ENCODE measurements at regions not wholly inside any gene's neighbourhood (a gene's known extent, or its start where the extent isn't known, plus 50 kb on each side); places are given as distances from the start of the nearest gene placed in this dataset.

GRCh38 chr15:93372208-93372864 lies 283.3 kb upstream of the RGMA start:
- peak overlapping the region; percentile 72 for H2AK9ac ChIP-seq (replicated peaks; ENCODE audit: low read depth, low read length, poor library complexity)
- no peak overlapping the region for H2AK5ac ChIP-seq (ENCODE audit: low read depth, low read length)
- no peak overlapping the region for H2BK5ac ChIP-seq (ENCODE audit: low read depth, low read length, poor library complexity, severe bottlenecking)
- H3K9ac ChIP-seq (ENCODE audit: low read depth, low read length), result no peak overlapping the region
- H3K9me1 ChIP-seq (ENCODE audit: insufficient read depth, low read length), result no peaks in the 10 kb centered on the region
- dilution Hi-C loops (cut with HindIII; ENCODE audit: low sequenced_read_pairs, unreplicated experiment) (no loop called here), intact Hi-C loops (cut with micrococcal nuclease) (no loop called here), in situ Hi-C loops (cut with MboI; ENCODE audit: low sequenced_read_pairs) (no loop called here)
- H3K14ac ChIP-seq (replicated peaks; ENCODE audit: low read depth, low read length), result no peak overlapping the region
- no peak overlapping the region for H3K18ac ChIP-seq (ENCODE audit: low read depth, low read length)
- H2BK15ac ChIP-seq (ENCODE audit: low read depth, low read length), result no peak overlapping the region
- CTCF ChIA-PET, result no interaction called here
- no peaks in the 10 kb centered on the region for H4K20me1 ChIP-seq (ENCODE audit: insufficient read depth, low read length)
- no peaks in the 10 kb centered on the region for H3K79me1 ChIP-seq (ENCODE audit: low read depth in 1 of 2, low read length in 2 of 2)
- H2BK120ac ChIP-seq (ENCODE audit: low read depth, low read length), result no peak overlapping the region
- no peak overlapping the region for H4K8ac ChIP-seq (ENCODE audit: low read depth in 2 of 2, low read length in 2 of 2)
- H3K4me3 ChIP-seq (ENCODE audit: insufficient read depth, low read depth, low read length), result no peak overlapping the region
- no peak for ATAC-seq (ENCODE audit: low read depth)
- no peak for DNase-seq
- H3K56ac ChIP-seq (ENCODE audit: extremely low read depth, insufficient read depth, low read length), result no peak overlapping the region
- no peak overlapping the region for H3K27ac ChIP-seq (ENCODE audit: insufficient read depth, low read length)
- no peak overlapping the region for H4K5ac ChIP-seq (ENCODE audit: low read depth, low read length)
- TF ChIP-seq MXI1 (IDR thresholded peaks at IDR 0.05; ENCODE audit: borderline replicate concordance, low read depth, low read length) (no peak), SMC3 (IDR thresholded peaks at IDR 0.05; ENCODE audit: low read depth, low read length) (no peak), RFX5 (IDR thresholded peaks at IDR 0.05; ENCODE audit: low read depth, low read length) (no peak), FOS (IDR thresholded peaks at IDR 0.05; ENCODE audit: low read depth, low read length) (no peak), RAD21 (IDR thresholded peaks at IDR 0.05; ENCODE audit: low read length) (no peak), USF2 (IDR thresholded peaks at IDR 0.05; ENCODE audit: low read depth, low read length) (no peak), RCOR1 (IDR thresholded peaks at IDR 0.05; ENCODE audit: insufficient replicate concordance, low read length) (no peak), ELK1 (IDR thresholded peaks at IDR 0.05; ENCODE audit: borderline replicate concordance, low read depth, low read length) (no peak), CTCF (conservative IDR thresholded peaks at IDR 0.05; ENCODE audit: low read depth, low read length) (no peak), POLR2A (IDR thresholded peaks at IDR 0.05; ENCODE audit: low read depth, low read length) (no peak), CEBPB (IDR thresholded peaks at IDR 0.05; ENCODE audit: low read depth, low read length) (no peak), BHLHE40 (IDR thresholded peaks at IDR 0.05; ENCODE audit: low read depth, low read length) (no peak), MAZ (IDR thresholded peaks at IDR 0.05; ENCODE audit: borderline replicate concordance, low read depth, low read length) (no peak)
- no peaks in the 10 kb centered on the region for H3K36me3 ChIP-seq (ENCODE audit: control insufficient read depth, insufficient read depth, low read length)
- BruUV-seq (replicated peaks), result no TSS peak
- no peak overlapping the region for H3K4ac ChIP-seq (ENCODE audit: low read depth, low read length)
- H3K23ac ChIP-seq (ENCODE audit: low read depth, low read length), result no peak overlapping the region
- 56% methylated on average over 6 of the region's 11 CpGs; no CpG with 5 or more reads in 1 of the 2 experiments for WGBS, 2 experiments (ENCODE audit: extremely low coverage in 2 of 2, insufficient read length in 1 of 2)
- no peak overlapping the region for H2BK20ac ChIP-seq (ENCODE audit: low read depth, low read length)
- H3K4me2 ChIP-seq (ENCODE audit: low read depth, low read length), result no peak overlapping the region
- no peaks in the 10 kb centered on the region for H3K27me3 ChIP-seq (ENCODE audit: control insufficient read depth, insufficient read depth, low read length)
- no peak overlapping the region for H4K91ac ChIP-seq (ENCODE audit: insufficient read depth, low read depth, low read length)
- peaks cover 29% of the 10 kb centered on the region for H3K9me3 ChIP-seq (ENCODE audit: control insufficient read depth, insufficient read depth, low read length)
- POLR2A ChIA-PET (ENCODE audit: unreplicated experiment), result no interaction called here
- H3K4me1 ChIP-seq (ENCODE audit: control insufficient read depth, insufficient read depth, low read length), result no peaks in the 10 kb centered on the region
- no peak overlapping the region for H2AFZ ChIP-seq (replicated peaks; ENCODE audit: low read length, poor library complexity)
